ENCODE measurements at regions not wholly inside any gene's neighbourhood (a gene's known extent, or its start where the extent isn't known, plus 50 kb on each side); places are given as distances from the start of the nearest gene placed in this dataset.

- TF ChIP-seq CTCF (IDR thresholded peaks at IDR 0.05) = no peak
- Histone ChIP-seq H3K4me3 (no peak overlapping the region), H3K27ac (no peak overlapping the region)
- no peak for DNase-seq (ENCODE audit: low spot score)
Measured at GRCh38 chr14:61891810-61892209, 129.6 kb downstream of the SNAPC1 start.

- DNase-seq (ENCODE audit: low spot score) = no peak
- TF ChIP-seq CTCF (IDR thresholded peaks at IDR 0.05) = no peak
- no peak overlapping the region for H3K27ac ChIP-seq
Measured at GRCh38 chr14:61893371-61893940, 131.2 kb downstream of the SNAPC1 start.

GRCh38 chr14:61894452-61895077 is 132.3 kb downstream of the SNAPC1 start:
- H3K27ac ChIP-seq = no peak overlapping the region
- no peak for DNase-seq (ENCODE audit: low spot score)
- H3K4me3 ChIP-seq = no peak overlapping the region
- TF ChIP-seq CTCF (IDR thresholded peaks at IDR 0.05) = no peak

More at GRCh38 chr14:61893371-61893940, 131.2 kb downstream of the SNAPC1 start:
- H3K4me3 ChIP-seq = no peak overlapping the region

DNA sequence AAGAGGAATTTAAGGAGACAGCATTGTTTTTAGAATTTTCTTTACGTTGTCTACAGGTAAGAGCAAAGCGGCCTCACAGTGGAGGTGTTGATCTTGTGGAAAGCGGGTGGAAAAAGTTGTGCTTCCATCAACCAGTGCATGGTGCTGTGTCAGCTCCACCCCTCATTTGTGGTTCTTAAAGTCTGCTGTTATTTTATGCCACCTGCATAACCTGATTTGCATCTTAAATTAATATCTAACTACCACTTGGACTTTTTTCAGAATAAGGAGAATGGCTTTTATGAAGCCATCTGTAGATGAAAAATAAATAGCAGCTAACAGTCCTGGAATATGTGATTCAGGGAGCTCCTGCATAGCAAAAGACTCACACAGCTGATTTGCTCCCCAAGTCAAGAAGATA is 135.1 kb downstream of the SNAPC1 start:
- TF ChIP-seq CTCF (IDR thresholded peaks at IDR 0.05) = no peak
- DNase-seq (ENCODE audit: low spot score) = no peak
- H3K4me3 ChIP-seq = no peak overlapping the region
- no peak overlapping the region for H3K27ac ChIP-seq

DNA sequence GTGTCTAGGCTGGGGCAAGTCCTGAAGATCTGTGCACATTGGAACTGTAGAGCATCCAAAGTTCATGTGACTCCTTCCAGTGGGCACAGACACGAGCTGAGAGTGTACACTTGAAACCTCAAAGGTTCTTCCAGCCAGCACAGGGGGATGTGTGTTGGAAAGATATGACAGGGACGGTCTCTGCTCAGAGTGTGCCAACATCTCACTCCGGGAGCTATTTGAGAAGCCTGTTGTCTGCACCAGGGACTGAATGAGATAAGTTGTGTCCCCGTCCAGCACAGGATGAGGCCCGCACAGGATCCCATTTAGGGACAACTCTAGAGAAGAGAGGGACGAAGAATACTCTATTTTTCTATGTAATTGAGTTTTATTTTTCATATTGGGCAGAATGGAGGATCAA is 136.3 kb downstream of the SNAPC1 start:
- H3K4me3 ChIP-seq = no peak overlapping the region
- no peak for DNase-seq (ENCODE audit: low spot score)
- no peak for TF ChIP-seq CTCF (IDR thresholded peaks at IDR 0.05)
- no peak overlapping the region for H3K27ac ChIP-seq

DNA sequence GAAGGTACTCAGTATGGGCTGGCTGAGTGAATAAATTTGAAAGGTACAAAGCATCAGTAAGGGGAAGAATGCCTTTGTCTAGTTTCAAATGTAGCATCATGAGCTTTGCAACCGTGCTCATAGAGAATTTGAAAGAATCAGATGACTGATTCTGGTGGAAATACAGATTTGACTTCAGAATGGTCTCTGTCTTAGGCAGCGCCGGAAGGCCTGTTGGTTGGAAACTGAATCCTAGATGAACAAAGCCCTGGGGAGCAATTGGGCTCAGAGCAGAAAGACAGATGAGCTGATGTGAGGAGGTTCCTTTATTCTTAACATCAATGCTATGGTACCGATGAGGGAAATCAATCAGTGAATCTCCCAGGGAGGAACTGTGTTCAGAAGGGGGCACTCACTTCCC is 137.3 kb downstream of the SNAPC1 start:
- no peak overlapping the region for H3K27ac ChIP-seq
- no peak for TF ChIP-seq CTCF (IDR thresholded peaks at IDR 0.05)
- no peak overlapping the region for H3K4me3 ChIP-seq
- DNase-seq (ENCODE audit: low spot score) = no peak

GRCh38 chr14:61904946-61905345 is 142.7 kb downstream of the SNAPC1 start:
- TF ChIP-seq CTCF (IDR thresholded peaks at IDR 0.05) = no peak
- H3K27ac ChIP-seq = no peak overlapping the region
- no peak for DNase-seq (ENCODE audit: low spot score)
- no peak overlapping the region for H3K4me3 ChIP-seq
